Endodermal cell (in vitro differentiated cells): ENCODE measurements at regions not wholly inside any gene's neighbourhood (a gene's known extent, or its start where the extent isn't known, plus 50 kb on each side); places are given as distances from the start of the nearest gene placed in this dataset.

Source experiments
- DNase-seq: peaks from one replicate; pipeline ENCODE4 v3.0.0-alpha.2; 2017
- H3K27ac ChIP-seq: 2 replicates; pipeline ENCODE4 v1.5.1; 2013; ENCODE audit warnings: mild to moderate bottlenecking, low read depth, low read length, moderate library complexity
- H3K27me3 ChIP-seq: 2 replicates; pipeline ENCODE4 v1.6.1; 2013; ENCODE audit warnings: mild to moderate bottlenecking, low read length, moderate library complexity; ENCODE audit not compliant: insufficient read depth, control insufficient read depth, poor library complexity, severe bottlenecking
- H3K36me3 ChIP-seq: 2 replicates; pipeline ENCODE4 v1.7.0; 2013; ENCODE audit warnings: mild to moderate bottlenecking, low read length, moderate library complexity; ENCODE audit not compliant: control insufficient read depth, insufficient read depth
- H3K4me1 ChIP-seq: one replicate; pipeline ENCODE4 v1.7.0; 2013; ENCODE audit warnings: low read length; ENCODE audit not compliant: control insufficient read depth, insufficient read depth
- H3K4me3 ChIP-seq: 2 replicates; pipeline ENCODE4 v1.5.1; 2013; ENCODE audit warnings: mild to moderate bottlenecking, low read length, moderate library complexity
- H3K9ac ChIP-seq: 2 replicates; pipeline ENCODE4 v1.6.1; 2013; ENCODE audit warnings: mild to moderate bottlenecking, low read length, moderate library complexity; ENCODE audit not compliant: poor library complexity, severe bottlenecking; ENCODE audit errors: extremely low read depth
- H3K9me3 ChIP-seq: 2 replicates; pipeline ENCODE4 v1.6.1; 2013; ENCODE audit warnings: mild to moderate bottlenecking, low read length, moderate library complexity; ENCODE audit not compliant: control insufficient read depth
- H3K27ac Mint-ChIP-seq: 2 replicates; pipeline ENCODE4 v1.8.0; 2020; ENCODE audit warnings: mixed read lengths
- H3K27me3 Mint-ChIP-seq: 2 replicates; pipeline ENCODE4 v1.8.0; 2021; ENCODE audit warnings: mild to moderate bottlenecking, mixed read lengths; ENCODE audit not compliant: insufficient read depth
- H3K36me3 Mint-ChIP-seq: 2 replicates; pipeline ENCODE4 v1.8.0; 2020; ENCODE audit warnings: low read depth, mixed read lengths
- H3K4me1 Mint-ChIP-seq: 2 replicates; pipeline ENCODE4 v1.8.0; 2020; ENCODE audit warnings: mixed read lengths
- H3K4me3 Mint-ChIP-seq: 2 replicates; pipeline ENCODE4 v1.8.0; 2020; ENCODE audit warnings: mild to moderate bottlenecking, moderate library complexity, mixed read lengths
- H3K9me3 Mint-ChIP-seq: 2 replicates; pipeline ENCODE4 v1.8.0; 2020; ENCODE audit warnings: mild to moderate bottlenecking, mixed read lengths
- CTCF ChIP-seq: fragments of 200-600 bp; sonication (generic); conservative IDR thresholded peaks from 2 replicates; pipeline ENCODE4 v1.5.0; 2021; ENCODE audit warnings: antibody characterized with exemption, mild to moderate bottlenecking
- WGBS, 2 experiments: methylation state at CpG; one replicate each; pipeline versions ENCODE4 v1.1.5 to v1.1.7; 2013; ENCODE audit warnings: missing lambda C conversion rate in 2 of 2, mixed read lengths in 1 of 2; ENCODE audit not compliant: insufficient coverage in 1 of 2, insufficient read length in 1 of 2; 5-methylcytosine and 5-hydroxymethylcytosine counted together

GRCh38 chr2:62362561-62362960, 143.4 kb downstream of the TMEM17 start:
- no peaks in the 10 kb centered on the region for H3K36me3 ChIP-seq
- Mint-ChIP-seq H3K27me3 (peaks cover 46% of the 10 kb centered on the region), H3K4me1 (peaks cover 26% of the 10 kb centered on the region), H3K4me3 (no peak overlapping the region), H3K36me3 (no peaks in the 10 kb centered on the region), H3K27ac (no peak overlapping the region), H3K9me3 (peaks cover 6% of the 10 kb centered on the region)
- H3K27me3 ChIP-seq, result peaks cover 18% of the 10 kb centered on the region
- H3K27ac ChIP-seq, result no peak overlapping the region
- no peak overlapping the region for H3K4me3 ChIP-seq
- peaks cover 8% of the 10 kb centered on the region for H3K9me3 ChIP-seq
- WGBS, 2 experiments, result 93 to 100% methylated on average over 2 to 7 of the region's 7 CpGs
- no peak overlapping the region for H3K9ac ChIP-seq
- H3K4me1 ChIP-seq, result peaks cover 10% of the 10 kb centered on the region
- peak; percentile 77 for DNase-seq
- no peak for TF ChIP-seq CTCF

GRCh38 chr2:62361964-62362363, 144.0 kb downstream of the TMEM17 start:
- Histone ChIP-seq H3K27me3 (peaks cover 16% of the 10 kb centered on the region), H3K4me3 (no peak overlapping the region), H3K9me3 (peaks cover 8% of the 10 kb centered on the region), H3K4me1 (peaks cover 10% of the 10 kb centered on the region), H3K27ac (no peak overlapping the region), H3K36me3 (no peaks in the 10 kb centered on the region), H3K9ac (no peak overlapping the region)
- H3K9me3 Mint-ChIP-seq, result peaks cover 6% of the 10 kb centered on the region
- 94 to 100% methylated on average over 1 to 2 of the region's 2 CpGs for WGBS, 2 experiments
- TF ChIP-seq CTCF, result no peak
- no peak overlapping the region for H3K4me3 Mint-ChIP-seq
- H3K27ac Mint-ChIP-seq, result no peak overlapping the region
- no peaks in the 10 kb centered on the region for H3K36me3 Mint-ChIP-seq
- DNase-seq, result no peak
- H3K27me3 Mint-ChIP-seq, result peaks cover 40% of the 10 kb centered on the region
- H3K4me1 Mint-ChIP-seq, result peaks cover 24% of the 10 kb centered on the region

GRCh38 chr2:62354771-62355561, 151.0 kb downstream of the TMEM17 start:
- Histone ChIP-seq H3K4me1 (no peaks in the 10 kb centered on the region), H3K9me3 (peaks cover 28% of the 10 kb centered on the region), H3K27me3 (no peaks in the 10 kb centered on the region), H3K4me3 (no peak overlapping the region), H3K36me3 (no peaks in the 10 kb centered on the region), H3K9ac (no peak overlapping the region), H3K27ac (no peak overlapping the region)
- peaks cover 3% of the 10 kb centered on the region for H3K4me1 Mint-ChIP-seq
- WGBS, 2 experiments, result 73 to 100% methylated on average over 2 to 8 of the region's 9 CpGs
- peak overlapping the region; percentile 53 for H3K27ac Mint-ChIP-seq
- H3K9me3 Mint-ChIP-seq, result peaks cover 23% of the 10 kb centered on the region
- no peak overlapping the region for H3K4me3 Mint-ChIP-seq
- peaks cover 4% of the 10 kb centered on the region for H3K27me3 Mint-ChIP-seq
- TF ChIP-seq CTCF, result no peak
- H3K36me3 Mint-ChIP-seq, result peaks cover 2% of the 10 kb centered on the region
- DNase-seq, result peak; percentile 69
